H9 (cell line): ENCODE measurements at regions not wholly inside any gene's neighbourhood (a gene's known extent, or its start where the extent isn't known, plus 50 kb on each side); places are given as distances from the start of the nearest gene placed in this dataset.

ENCODE experiments used
- DNase-seq: peaks from one replicate; pipeline ENCODE4 v3.0.0-alpha.2; 2017
- H2AFZ ChIP-seq: one replicate; pipeline ENCODE4 v1.6.1; 2013; ENCODE audit warnings: mild to moderate bottlenecking, low read length, control low read depth, moderate library complexity
- H2AK5ac ChIP-seq: 2 replicates; pipeline ENCODE4 v1.6.1; 2013; ENCODE audit warnings: low read length, control low read depth, mixed read lengths; ENCODE audit not compliant: insufficient read length
- H2BK120ac ChIP-seq: one replicate; pipeline ENCODE4 v1.6.1; 2013; ENCODE audit warnings: low read depth, mild to moderate bottlenecking, low read length, control low read depth, inconsistent platforms; ENCODE audit not compliant: poor library complexity, severe bottlenecking
- H2BK12ac ChIP-seq: 2 replicates; pipeline ENCODE4 v1.6.1; 2013; ENCODE audit warnings: low read length, control low read depth, mixed read lengths, low read depth; ENCODE audit not compliant: insufficient read length
- H2BK15ac ChIP-seq: 2 replicates; pipeline ENCODE4 v1.6.1; 2013; ENCODE audit warnings: low read depth, low read length, control low read depth
- H2BK20ac ChIP-seq: one replicate; pipeline ENCODE4 v1.6.1; 2013; ENCODE audit warnings: low read depth, mild to moderate bottlenecking, low read length, control low read depth, inconsistent platforms; ENCODE audit not compliant: poor library complexity, severe bottlenecking
- H2BK5ac ChIP-seq: 2 replicates; pipeline ENCODE4 v1.6.1; 2013; ENCODE audit warnings: low read length, control low read depth, mixed read lengths; ENCODE audit not compliant: insufficient read length
- H3K14ac ChIP-seq: 2 replicates; pipeline ENCODE4 v1.6.1; 2013; ENCODE audit warnings: low read length, control low read depth; ENCODE audit not compliant: insufficient read depth
- H3K18ac ChIP-seq: 2 replicates; pipeline ENCODE4 v1.6.1; 2013; ENCODE audit warnings: low read depth, mild to moderate bottlenecking, mixed read lengths, low read length, control low read depth; ENCODE audit not compliant: insufficient read length
- H3K23ac ChIP-seq: 2 replicates; pipeline ENCODE4 v1.6.1; 2013; ENCODE audit warnings: low read length, control low read depth, mixed read lengths, low read depth; ENCODE audit not compliant: insufficient read length
- H3K23me2 ChIP-seq: 2 replicates; pipeline ENCODE4 v1.6.1; 2013; ENCODE audit warnings: low read depth, mild to moderate bottlenecking, mixed read lengths, low read length, control low read depth; ENCODE audit not compliant: insufficient read length, poor library complexity, severe bottlenecking
- H3K27ac ChIP-seq: 2 replicates; pipeline ENCODE4 v1.5.1; 2013; ENCODE audit warnings: low read length, control low read depth, mixed read lengths, low read depth; ENCODE audit not compliant: insufficient read length
- H3K27me3 ChIP-seq: 2 replicates; pipeline ENCODE4 v1.6.1; 2013; ENCODE audit warnings: low read length, control low read depth, inconsistent platforms; ENCODE audit not compliant: insufficient read depth
- H3K4ac ChIP-seq: 2 replicates; pipeline ENCODE4 v1.6.1; 2013; ENCODE audit warnings: low read depth, mild to moderate bottlenecking, control low read depth, inconsistent platforms, low read length, moderate library complexity
- H3K4me1 ChIP-seq: 2 replicates; pipeline ENCODE4 v1.6.1; 2013; ENCODE audit warnings: low read length, control low read depth, inconsistent platforms; ENCODE audit not compliant: insufficient read depth
- H3K4me2 ChIP-seq: 2 replicates; pipeline ENCODE4 v1.6.1; 2013; ENCODE audit warnings: low read length, control low read depth, mixed read lengths; ENCODE audit not compliant: insufficient read length, insufficient read depth
- H3K56ac ChIP-seq: 2 replicates; pipeline ENCODE4 v1.6.1; 2013; ENCODE audit warnings: low read depth, mild to moderate bottlenecking, mixed read lengths, low read length, control low read depth; ENCODE audit not compliant: insufficient read length
- H3K79me1 ChIP-seq: 2 replicates; pipeline ENCODE4 v1.6.1; 2013; ENCODE audit warnings: low read depth, mild to moderate bottlenecking, moderate library complexity, low read length, control low read depth, inconsistent platforms; ENCODE audit not compliant: insufficient read depth, poor library complexity, severe bottlenecking
- H3K79me2 ChIP-seq: 2 replicates; pipeline ENCODE4 v1.6.1; 2013; ENCODE audit warnings: low read length, control low read depth, inconsistent platforms; ENCODE audit not compliant: insufficient read depth
- H3K9ac ChIP-seq: 2 replicates; pipeline ENCODE4 v1.6.1; 2013; ENCODE audit warnings: low read length, control low read depth, mixed read lengths; ENCODE audit not compliant: insufficient read length; ENCODE audit errors: extremely low read depth
- H3K9me3 ChIP-seq: one replicate; pipeline ENCODE4 v1.6.1; 2013; ENCODE audit warnings: low read depth, low read length, inconsistent platforms; ENCODE audit not compliant: control insufficient read depth
- H3T11ph ChIP-seq: one replicate; pipeline ENCODE4 v1.6.1; 2013; ENCODE audit warnings: mild to moderate bottlenecking, low read length, control low read depth, inconsistent platforms
- H4K20me1 ChIP-seq: one replicate; pipeline ENCODE4 v1.6.1; 2013; ENCODE audit not compliant: control insufficient read depth, insufficient read length, insufficient read depth
- H4K5ac ChIP-seq: 2 replicates; pipeline ENCODE4 v1.6.1; 2013; ENCODE audit warnings: low read depth, mild to moderate bottlenecking, mixed read lengths, low read length, control low read depth; ENCODE audit not compliant: insufficient read length
- H4K8ac ChIP-seq: replicated peaks from 2 replicates; pipeline ENCODE4 v1.6.1; 2013; ENCODE audit warnings: low read length, control low read depth, mixed read lengths, low read depth; ENCODE audit not compliant: insufficient read length
- H4K91ac ChIP-seq: 2 replicates; pipeline ENCODE4 v1.6.1; 2013; ENCODE audit warnings: low read depth, mild to moderate bottlenecking, moderate library complexity, mixed read lengths, low read length, control low read depth; ENCODE audit not compliant: insufficient read length
- H3K27ac Mint-ChIP-seq, 3 experiments: 2 replicates in 2 of 3; 3 replicates in 1 of 3; pipeline ENCODE4 v1.8.0; 2020 to 2021; ENCODE audit warnings: mixed read lengths in 3 of 3, mild to moderate bottlenecking in 1 of 3, moderate library complexity in 1 of 3
- H3K27me3 Mint-ChIP-seq: 2 replicates; pipeline ENCODE4 v1.8.0; 2021; ENCODE audit warnings: low read depth, mild to moderate bottlenecking, moderate library complexity, mixed read lengths
- H3K36me3 Mint-ChIP-seq, 3 experiments: 2 replicates in 2 of 3; 3 replicates in 1 of 3; pipeline ENCODE4 v1.8.0; 2020 to 2021; ENCODE audit warnings: low read depth in 3 of 3, mixed read lengths in 3 of 3; ENCODE audit not compliant: insufficient read depth in 1 of 3
- H3K4me1 Mint-ChIP-seq, 2 experiments: 2 replicates each; pipeline ENCODE4 v1.8.0; 2020; ENCODE audit warnings: mixed read lengths in 2 of 2
- H3K4me3 Mint-ChIP-seq, 2 experiments: 2 replicates in 1 of 2; 3 replicates in 1 of 2; pipeline ENCODE4 v1.8.0; 2020 to 2021; ENCODE audit warnings: mild to moderate bottlenecking in 2 of 2, mixed read lengths in 2 of 2, moderate library complexity in 1 of 2
- H3K9me3 Mint-ChIP-seq, 2 experiments: 2 replicates in 1 of 2; 3 replicates in 1 of 2; pipeline ENCODE4 v1.8.0; 2020; ENCODE audit warnings: mild to moderate bottlenecking in 2 of 2, mixed read lengths in 2 of 2, moderate library complexity in 1 of 2
- WGBS: extraction: QIAGEN DNeasy Blood & Tissue Kit; methylation state at CpG from one replicate; pipeline ENCODE4 v1.1.7; 2013; ENCODE audit warnings: missing lambda C conversion rate, low lambda C conversion rate, mixed read lengths; ENCODE audit not compliant: insufficient read length; ENCODE audit errors: extremely low coverage; 5-methylcytosine and 5-hydroxymethylcytosine counted together
- TF ChIP-seq, protein P1 (sequence below): fragments of 200-600 bp; sonication (generic); conservative IDR thresholded peaks from 3 replicates; pipeline ENCODE4 v1.8.0; 2021; ENCODE audit warnings: antibody characterized with exemption, mild to moderate bottlenecking

DNA sequence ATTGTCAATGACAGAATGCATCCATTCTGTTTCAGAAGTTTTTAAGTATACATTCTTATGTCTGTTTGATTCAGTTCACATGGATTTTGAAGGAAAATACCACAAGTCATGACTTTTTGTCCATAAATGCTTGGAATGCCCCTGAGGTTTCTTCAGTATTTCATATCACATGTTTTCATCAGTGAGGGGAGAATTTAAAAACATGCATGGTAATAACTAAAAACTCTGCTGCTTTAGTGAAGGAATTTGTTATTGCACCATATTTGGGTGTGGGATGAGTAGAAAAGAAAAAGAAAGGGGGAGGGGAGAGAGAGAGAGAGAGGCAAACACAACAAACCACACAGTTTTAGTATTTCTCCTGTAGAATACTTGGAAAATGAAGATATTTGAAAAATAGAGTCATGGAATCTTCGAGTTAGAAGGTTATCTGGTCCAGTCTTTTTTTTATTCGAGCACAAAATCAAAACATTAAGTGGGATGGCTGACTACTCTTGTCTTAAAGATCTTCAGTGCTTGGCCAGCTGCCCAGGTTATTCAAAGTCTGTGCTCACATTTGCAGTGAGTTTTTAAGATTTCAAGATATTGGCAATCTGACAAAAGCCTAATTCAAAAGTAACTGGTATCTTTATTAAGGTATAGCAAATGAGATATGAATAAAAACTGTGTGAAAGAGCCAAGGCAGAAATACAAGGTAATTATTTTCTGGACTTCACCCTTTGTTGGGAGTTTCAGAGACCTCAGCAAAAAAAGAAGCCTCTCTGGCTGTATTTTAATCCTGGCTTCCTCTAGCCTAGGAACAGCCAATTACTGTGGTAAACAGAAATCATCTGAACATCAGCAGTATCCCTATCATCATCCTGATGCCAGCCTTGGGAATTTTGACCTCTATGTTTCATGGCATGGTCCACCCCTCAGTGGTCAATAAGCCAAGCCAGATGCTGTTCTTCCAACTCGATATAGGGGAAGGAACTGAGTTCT is 687.9 kb upstream of the CITED2 start:
- no CpG with 5 or more reads among the region's 3 CpGs for WGBS
- Histone ChIP-seq H2BK20ac (no peak overlapping the region), H3K79me1 (no peaks in the 10 kb centered on the region), H3K23ac (no peak overlapping the region), H4K8ac (no peak overlapping the region), H3K4ac (no peak overlapping the region), H2AK5ac (no peak overlapping the region), H3T11ph (no peak overlapping the region), H3K79me2 (no peaks in the 10 kb centered on the region), H2BK5ac (no peak overlapping the region), H3K4me1 (no peaks in the 10 kb centered on the region; the same call in 1 of the 2 replicates), H3K27ac (no peak overlapping the region), H2BK15ac (no peak overlapping the region), H4K91ac (no peak overlapping the region), H3K18ac (no peak overlapping the region), H2BK12ac (no peak overlapping the region), H2BK120ac (no peak overlapping the region), H4K5ac (no peak overlapping the region), H3K23me2 (no peaks in the 10 kb centered on the region), H3K9ac (no peak overlapping the region), H3K4me2 (no peak overlapping the region), H2AFZ (no peak overlapping the region), H3K27me3 (no peaks in the 10 kb centered on the region), H4K20me1 (no peaks in the 10 kb centered on the region), H3K9me3 (no peaks in the 10 kb centered on the region), H3K56ac (no peak overlapping the region), H3K14ac (no peak overlapping the region)
- TF ChIP-seq, protein P1, sequence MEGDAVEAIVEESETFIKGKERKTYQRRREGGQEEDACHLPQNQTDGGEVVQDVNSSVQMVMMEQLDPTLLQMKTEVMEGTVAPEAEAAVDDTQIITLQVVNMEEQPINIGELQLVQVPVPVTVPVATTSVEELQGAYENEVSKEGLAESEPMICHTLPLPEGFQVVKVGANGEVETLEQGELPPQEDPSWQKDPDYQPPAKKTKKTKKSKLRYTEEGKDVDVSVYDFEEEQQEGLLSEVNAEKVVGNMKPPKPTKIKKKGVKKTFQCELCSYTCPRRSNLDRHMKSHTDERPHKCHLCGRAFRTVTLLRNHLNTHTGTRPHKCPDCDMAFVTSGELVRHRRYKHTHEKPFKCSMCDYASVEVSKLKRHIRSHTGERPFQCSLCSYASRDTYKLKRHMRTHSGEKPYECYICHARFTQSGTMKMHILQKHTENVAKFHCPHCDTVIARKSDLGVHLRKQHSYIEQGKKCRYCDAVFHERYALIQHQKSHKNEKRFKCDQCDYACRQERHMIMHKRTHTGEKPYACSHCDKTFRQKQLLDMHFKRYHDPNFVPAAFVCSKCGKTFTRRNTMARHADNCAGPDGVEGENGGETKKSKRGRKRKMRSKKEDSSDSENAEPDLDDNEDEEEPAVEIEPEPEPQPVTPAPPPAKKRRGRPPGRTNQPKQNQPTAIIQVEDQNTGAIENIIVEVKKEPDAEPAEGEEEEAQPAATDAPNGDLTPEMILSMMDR, result no peak
- no peak for DNase-seq
- Mint-ChIP-seq H3K36me3 (peaks cover 0 to 4% (median 0%) of the 10 kb centered on the region in 3 experiments; a peak in 3 of 7 replicates), H3K9me3 (no peaks in the 10 kb centered on the region), H3K4me1 (peaks cover 10 to 15% of the 10 kb centered on the region in 2 experiments; a peak in 3 of 4 replicates), H3K27me3 (no peaks in the 10 kb centered on the region), H3K4me3 (no peak overlapping the region), H3K27ac (no peak overlapping the region)
